HG03575 (cell line): ENCODE measurements at regions not wholly inside any gene's neighbourhood (a gene's known extent, or its start where the extent isn't known, plus 50 kb on each side); places are given as distances from the start of the nearest gene placed in this dataset.
"Not testable (repeated sequence)": the region's sequence is repeated elsewhere in the genome, so short reads cannot be mapped to it uniquely, and the experiment has no call there.

Source experiments
- ATAC-seq: cut with Tn5 transposase; IDR thresholded peaks from one replicate; pipeline ENCODE4 v1.9.1; 2021; ENCODE audit not compliant: unreplicated experiment, insufficient number of reproducible peaks, low FRiP score; ENCODE audit errors: extremely low read depth

DNA sequence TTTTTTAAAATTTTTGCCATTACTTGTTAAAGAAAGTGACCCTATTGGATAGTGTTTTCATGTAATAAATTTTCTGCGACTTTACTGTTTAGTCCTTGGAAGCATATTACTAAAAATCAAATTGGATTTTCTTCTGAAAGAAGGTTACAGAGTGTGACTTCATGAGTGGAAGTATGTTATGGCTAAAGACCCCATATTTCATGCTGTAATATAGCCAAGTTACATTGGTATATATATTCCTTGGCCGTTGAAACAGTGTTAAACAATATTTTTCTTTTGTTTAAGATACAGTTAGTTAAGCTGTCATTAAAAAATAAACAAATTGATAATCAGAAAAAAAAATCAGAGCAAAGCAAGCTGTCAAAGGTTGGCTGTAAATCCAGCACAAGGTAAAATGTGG lies 541.7 kb downstream of the TTLL7 start:
- not testable (repeated sequence) for ATAC-seq

DNA sequence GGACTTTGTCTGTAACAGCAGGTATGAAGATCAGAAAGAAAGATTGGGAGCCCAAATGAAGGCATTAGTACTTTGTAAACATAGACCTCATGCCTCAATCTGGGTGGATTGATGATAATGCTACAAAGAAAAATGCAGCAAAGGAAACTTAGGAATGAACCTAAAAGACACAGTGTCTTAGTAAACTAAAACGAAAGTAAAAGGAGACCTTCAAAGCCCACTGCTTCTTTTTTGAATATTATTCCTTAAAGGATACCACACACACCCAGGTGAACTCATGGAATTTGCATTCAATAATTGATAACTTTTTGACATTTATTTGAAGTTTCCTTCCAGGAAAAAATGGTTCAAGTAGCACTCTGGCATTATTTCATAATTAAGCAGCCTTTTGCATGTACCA lies 543.2 kb downstream of the TTLL7 start:
- ATAC-seq: not testable (repeated sequence)

DNA sequence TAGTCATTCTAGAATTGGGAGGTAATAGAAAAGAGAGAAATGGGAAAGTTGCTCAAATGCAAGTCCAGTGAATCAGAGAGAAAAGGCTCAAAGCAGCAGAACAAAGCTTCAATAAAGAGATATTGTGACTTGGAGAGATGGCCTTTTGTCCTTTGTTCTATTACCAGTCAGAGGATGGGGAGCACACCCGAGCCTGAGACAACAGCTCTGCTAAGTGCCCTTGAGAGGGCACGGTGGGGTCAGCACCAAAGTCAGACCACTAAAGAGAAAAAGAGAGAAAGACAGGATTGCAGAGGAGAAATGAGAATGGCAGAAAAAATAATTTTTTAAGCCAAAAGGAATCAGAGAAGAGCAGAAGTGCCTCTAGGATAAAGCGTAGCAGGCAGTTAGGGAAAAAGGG lies 553.1 kb downstream of the TTLL7 start:
- not testable (repeated sequence) for ATAC-seq

DNA sequence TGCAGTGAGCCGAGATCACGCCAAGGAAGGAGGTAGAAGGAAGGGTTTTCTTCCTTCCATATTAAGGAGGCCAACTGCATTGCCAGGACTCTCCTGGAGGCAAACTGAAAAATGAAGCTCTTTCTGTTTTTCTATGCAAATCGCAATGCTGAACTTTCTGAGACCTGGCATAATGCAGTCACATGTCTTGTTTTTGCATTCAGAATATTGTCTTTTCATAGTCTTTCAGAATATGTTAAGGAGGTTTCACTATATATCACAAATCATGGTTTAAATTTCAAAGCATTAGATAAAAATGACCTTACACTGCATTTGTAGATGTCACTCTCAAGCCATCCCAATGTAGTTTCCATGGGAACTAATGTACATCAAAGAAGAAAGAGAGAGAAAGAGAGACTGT lies 556.5 kb downstream of the TTLL7 start:
- not testable (repeated sequence) for ATAC-seq

DNA sequence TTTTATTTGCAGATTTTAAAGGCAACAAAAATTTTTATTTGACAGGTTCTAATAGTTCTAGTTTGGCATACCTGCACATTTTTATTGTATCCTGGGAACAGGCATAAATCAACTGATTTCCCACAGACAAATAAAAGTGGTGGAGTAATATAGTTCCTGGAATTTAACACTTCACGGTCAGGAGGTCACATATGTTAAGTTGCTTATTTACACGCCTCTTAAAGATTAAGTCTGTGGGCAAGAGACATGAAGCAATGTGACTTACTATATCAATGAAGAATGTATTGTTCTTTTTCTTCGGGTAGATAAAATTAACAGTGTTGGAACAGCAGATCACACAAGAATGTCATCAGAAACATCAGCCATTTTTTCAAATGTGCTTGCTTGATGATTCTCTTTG lies 558.3 kb downstream of the TTLL7 start:
- not testable (repeated sequence) for ATAC-seq

DNA sequence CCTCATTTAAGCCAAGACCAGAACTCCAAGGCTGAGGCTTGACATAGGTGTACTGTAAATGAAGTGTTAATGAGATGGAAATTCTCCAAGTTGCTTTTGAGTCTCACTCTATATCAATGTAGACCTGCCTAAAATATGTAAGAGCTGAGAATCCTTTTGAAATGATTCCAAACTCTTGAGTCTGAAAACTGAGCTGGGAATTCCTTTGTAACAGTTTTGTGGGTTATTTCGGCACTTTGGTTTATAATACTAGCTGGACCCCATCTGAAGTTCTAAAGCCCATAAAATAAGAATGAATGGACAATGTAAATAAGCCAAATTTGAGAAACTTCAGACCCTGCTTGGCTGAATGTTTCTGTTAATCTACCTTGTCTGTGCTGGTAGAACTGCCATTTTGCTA lies 558.9 kb downstream of the TTLL7 start:
- not testable (repeated sequence) for ATAC-seq

DNA sequence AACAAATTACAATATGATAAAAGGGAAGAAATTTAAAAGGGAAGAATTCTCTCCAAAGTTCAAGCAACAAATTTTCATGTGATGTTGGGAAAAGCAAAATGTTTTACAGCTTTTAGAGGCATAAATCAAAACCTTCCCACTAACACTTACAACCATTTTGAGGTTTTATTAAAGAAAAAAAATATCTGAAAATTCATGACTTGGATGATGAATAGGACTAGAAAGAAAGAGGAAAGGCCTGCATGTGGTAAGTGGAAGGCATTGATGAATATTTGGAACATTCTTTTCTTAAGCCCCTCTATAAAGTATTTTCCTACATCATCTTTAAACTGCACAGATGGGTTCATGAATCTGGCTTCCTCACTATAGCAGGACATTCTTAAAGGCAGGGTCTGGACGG lies 560.6 kb downstream of the TTLL7 start:
- ATAC-seq: not testable (repeated sequence)

DNA sequence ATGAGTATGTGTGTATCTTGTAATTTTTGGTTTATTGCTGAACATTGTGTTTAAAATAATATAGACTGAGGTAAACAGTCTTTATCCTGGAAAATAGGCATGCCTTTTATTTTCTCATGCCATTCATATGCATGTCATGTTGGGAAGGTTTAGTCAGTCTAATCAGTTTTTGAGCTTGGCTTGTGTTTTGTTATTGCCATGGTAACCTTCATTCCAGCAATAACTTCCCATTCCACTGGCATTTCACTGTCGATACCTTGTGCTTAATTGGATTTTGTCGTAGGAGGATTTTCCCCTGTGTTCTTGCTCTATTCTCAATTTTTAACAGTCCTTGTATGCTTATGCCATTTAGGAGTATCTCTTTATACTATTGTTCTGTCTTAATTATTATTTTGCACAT lies 563.6 kb downstream of the TTLL7 start:
- ATAC-seq: not testable (repeated sequence)

DNA sequence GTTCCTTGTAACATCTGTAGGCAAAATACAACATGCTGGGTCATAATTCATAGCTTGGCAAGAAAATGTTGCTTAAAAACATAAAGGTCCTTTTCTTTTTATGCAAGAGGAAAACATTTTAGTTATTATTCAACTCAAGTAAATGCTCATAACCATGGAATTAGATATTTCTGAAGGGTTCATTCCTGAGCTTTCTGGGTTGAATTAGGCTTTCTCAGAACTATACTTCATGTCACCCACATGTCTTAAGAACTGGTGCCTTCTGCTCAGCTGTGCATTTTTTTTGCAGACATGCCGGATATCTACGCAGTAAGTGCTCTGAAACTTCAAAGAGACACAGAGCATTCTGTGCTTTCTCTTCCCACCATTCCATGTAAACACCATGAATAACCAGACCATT lies 571.4 kb downstream of the TTLL7 start:
- ATAC-seq: not testable (repeated sequence)

DNA sequence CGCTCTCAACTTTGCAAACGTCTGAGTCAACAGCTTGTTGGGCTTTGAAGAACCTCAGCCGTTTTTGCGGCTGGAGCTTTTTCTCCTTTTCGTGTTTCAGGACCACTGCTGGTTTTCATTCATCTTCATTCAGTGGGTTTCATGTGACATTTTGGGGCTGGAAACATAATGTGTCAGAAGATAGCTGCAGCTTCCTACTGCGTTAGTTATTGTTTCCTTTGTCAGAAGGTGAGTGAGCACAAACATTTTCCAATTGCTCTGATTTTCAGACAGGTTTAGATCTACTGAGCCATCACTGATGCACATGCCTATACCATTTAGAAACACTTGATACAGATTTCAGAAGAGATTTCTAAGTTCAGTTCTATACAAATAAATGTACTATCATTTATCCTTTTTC lies 575.5 kb downstream of the TTLL7 start:
- ATAC-seq: not testable (repeated sequence)

DNA sequence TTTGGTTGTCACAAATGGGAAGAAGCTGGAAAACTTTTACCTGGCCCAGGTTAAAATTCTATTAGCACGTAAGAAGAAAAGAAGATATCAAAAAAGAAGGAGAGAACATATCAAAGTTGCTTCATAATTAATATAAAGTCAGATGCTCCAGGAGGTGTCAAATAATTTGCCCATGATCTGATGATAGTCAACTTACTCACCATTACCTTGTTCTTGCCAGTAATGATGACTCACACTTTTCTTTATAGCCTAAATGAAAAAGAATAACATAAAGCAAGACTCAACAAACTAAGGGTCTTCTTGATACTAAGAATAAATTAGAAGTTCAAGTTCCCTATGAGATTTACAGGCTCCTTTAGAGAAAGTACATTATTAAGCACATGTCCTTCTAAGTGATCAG lies 580.4 kb downstream of the TTLL7 start:
- ATAC-seq: no peak

DNA sequence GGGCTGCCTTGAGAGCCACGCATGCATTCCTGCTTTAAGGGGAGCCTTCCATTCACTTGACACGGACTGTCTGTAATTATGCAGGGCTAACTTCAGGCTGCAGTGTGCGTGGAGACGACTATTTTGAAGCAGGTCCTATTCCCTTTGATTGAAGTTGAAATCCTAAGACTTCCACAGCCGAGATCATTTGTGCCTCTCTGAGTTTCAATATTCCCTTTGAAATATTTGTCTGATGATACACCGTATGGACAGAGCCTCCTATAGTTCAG lies 585.2 kb downstream of the TTLL7 start:
- not testable (repeated sequence) for ATAC-seq

DNA sequence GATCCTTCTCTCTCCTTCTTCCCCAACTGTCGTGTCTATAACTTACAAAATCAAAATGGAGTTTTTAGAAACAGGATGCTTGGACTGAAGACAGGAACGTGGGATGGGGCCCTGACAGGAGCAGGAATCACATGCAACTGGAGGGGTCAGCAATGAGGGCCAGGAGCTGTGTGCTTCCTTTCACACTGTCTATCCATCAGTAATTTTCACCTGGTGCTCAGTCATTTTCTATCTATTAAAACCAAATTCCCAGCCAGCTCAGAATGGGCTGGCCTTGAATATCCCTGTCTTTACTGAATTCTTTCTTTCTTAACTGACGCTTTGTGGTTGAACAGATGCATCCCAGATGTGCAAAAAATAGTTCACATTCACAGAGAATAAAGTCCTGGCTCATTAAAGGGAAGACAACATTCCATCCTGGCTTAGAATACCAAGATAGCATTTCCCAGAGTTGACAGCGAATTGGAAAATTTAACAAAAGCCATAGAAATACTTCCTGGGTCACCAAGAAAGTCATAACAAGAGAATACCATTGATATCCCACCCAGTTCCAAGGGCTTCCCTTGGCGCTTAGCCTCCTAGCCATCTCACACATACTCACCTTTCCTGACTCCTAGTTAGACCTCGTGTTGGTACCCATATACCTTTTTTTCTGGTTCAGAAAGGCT lies 588.1 kb downstream of the TTLL7 start:
- not testable (repeated sequence) for ATAC-seq

DNA sequence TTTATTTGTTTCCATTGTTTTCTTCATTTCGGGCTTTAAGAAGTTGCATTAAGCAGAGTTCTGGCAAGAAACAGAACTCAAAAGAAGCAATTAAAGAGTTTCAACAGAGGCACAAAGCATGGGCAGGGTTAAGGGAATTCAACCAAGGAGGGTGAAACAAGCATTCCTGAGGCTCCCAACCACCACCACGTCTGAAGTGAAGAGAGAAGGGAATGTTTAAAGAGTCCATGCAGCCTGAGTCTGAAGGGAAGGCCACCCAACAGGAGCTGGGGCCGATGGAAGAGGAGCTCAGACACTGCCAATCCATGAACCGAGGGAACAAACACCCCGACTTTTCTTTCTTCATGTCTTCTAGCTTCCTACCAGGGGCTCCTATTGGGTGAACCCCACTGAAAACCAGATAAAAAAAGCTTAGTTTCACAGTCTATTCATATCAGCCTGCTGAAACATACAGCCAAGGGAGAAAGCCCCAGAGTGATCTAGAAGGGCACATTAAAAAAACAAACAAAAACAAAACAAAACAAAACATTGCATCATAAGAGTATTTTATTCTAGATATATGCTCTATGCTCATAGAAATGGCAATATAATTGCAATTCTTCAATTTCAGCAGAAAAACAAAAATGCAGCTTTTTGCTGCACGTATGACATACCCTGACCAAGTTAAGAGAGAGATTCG lies 592.1 kb downstream of the TTLL7 start:
- ATAC-seq: not testable (repeated sequence)

DNA sequence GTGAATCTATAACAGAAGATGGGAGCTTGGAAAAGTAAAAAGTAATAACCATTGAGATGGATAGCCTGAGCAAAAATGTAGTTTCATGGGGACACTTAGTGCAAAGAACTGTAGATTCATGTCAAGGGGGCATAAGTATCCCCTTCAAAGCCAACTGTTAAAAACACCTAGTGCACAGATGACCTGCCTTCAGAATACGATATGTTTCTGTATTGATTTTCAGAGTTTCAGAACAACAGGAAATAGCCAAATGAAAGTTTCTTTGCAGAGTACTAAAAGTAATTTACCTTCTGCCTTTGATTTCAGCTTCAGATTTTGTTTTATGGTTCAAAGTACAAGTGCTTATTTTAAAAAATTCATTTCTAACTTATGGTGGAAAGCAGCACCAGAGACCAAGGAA lies 593.1 kb downstream of the TTLL7 start:
- ATAC-seq: peak; percentile 28

DNA sequence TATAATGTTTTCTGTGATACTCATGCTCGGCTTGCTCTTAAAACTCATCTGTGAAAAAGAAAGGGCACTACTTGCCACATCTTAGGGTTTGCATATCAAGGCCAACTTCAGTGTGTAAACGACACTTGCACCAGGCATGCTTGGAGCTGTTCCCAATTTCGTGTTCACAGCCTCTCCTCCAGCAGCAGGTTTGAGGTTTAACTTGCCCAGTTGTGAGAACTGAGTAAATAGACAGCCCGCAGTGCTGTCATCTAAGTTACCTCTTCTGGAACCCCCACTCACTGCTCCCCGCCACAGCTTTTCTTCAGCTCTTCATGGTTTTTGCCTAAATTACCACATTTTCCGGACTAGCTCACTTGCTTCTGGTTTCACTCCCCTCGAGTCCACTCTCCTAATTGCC lies 595.4 kb downstream of the TTLL7 start:
- not testable (repeated sequence) for ATAC-seq

DNA sequence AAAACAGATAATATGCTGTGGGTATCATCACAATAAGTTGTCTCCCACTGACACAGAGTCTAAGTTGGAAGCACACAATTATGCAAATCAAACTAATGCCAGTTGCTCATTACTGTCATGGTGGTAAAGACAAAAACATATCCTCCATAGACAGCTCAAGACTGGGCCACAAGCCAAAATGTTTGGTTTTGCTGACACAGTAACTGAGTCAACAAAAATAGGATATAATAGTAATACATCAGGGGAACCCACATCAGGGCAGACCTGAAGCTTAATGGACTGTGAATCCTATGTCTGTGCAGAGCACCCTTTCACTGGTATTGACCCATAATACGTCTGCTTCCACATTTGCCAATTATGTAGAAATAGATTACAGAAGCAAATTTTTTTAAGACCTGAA lies 597.8 kb downstream of the TTLL7 start:
- not testable (repeated sequence) for ATAC-seq

DNA sequence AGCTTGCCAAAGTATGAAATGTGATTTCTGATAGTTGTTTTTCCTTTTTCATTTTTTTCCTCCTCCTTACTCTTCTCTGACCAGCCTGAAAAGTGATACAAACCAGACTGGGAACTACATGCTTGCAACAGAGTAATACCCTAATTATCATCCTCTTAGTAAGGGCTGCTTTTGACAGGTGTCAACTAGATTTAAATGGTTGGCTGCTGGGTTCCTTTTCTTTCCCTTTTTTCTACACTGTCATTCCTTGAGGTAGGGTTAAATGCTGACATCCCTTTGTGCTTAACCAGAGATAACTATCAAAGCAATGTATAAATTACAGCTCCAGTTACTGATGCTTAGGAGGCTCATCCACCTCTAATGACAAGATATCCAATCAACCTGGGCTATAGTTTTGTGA lies 598.8 kb downstream of the TTLL7 start:
- not testable (repeated sequence) for ATAC-seq

DNA sequence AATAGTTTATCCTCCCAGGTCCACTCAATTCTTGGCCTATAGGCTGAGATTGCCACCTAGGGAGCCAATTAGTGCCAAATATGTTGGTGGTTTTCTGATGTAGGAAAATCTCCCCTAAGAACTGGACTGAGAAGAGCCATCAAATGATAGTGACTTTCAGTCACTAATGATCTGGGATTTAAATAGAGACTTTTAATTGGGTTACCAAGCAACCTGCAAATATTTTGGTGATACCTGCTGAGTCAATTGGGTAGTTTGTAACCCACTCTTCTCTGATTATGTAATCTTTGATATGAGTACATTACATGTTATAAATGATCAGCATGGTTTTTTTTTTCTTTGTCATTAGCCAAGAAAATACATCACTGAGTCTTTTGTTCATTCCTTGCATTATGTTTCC lies 600.8 kb downstream of the TTLL7 start:
- not testable (repeated sequence) for ATAC-seq

DNA sequence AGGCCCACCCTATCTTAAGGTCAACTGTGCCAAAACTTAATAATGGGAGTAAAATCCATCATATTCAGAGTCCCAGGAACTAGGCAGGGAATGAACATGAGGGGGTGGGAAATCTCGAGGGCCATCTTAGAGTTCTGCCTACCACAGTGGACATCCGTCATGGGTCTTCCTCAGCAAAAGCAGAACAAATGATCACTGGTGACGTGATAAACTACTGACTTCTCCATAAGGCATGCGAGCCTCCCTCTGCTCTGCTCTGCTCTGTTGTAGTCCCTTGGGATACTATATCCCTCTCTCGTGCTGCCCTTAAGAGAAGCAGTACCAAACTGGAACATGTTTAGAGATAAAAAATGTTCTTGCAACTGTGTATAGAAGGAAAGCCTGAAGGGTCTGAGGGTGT lies 603.8 kb downstream of the TTLL7 start:
- not testable (repeated sequence) for ATAC-seq

DNA sequence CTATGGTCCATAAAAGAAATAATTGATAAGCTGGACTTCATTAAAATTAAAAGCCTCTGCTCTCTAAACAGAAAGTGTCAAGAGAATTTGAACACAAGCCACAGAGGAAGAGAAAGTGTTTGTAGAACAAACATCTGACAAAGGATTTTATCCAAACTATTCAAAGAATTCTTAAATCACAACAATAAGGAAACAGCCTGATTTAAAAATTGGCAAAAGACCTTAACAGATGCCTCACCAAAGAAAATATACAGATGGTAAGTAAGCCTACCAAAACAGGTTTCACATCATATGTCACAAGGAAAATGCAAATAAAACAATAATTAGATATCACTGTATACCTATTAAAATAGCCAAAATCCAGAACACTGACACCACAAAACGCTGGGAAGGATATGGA lies 612.0 kb downstream of the TTLL7 start:
- not testable (repeated sequence) for ATAC-seq
